Ovary (tissue), 3 donors: ENCODE measurements at regions not wholly inside any gene's neighbourhood (a gene's known extent, or its start where the extent isn't known, plus 50 kb on each side); places are given as distances from the start of the nearest gene placed in this dataset.

Experiments
- CTCF ChIP-seq, 3 donors: fragments of 450-650 bp in 2 of 3; fragments of 200-600 bp in 1 of 3; IDR thresholded peaks; one replicate each; pipeline versions ENCODE4 v1.5.1 to v1.8.0; 2016 to 2022; ENCODE audit warnings: antibody characterized with exemption in 3 of 3, mild to moderate bottlenecking in 1 of 3
- POLR2A ChIP-seq: fragments of 450-650 bp; IDR thresholded peaks from one replicate; pipeline ENCODE4 v1.6.1; 2017; ENCODE audit warnings: antibody characterized with exemption, mild to moderate bottlenecking, moderate library complexity
- donor health status: DM: no; HTN: no; CAD: no.

- TF ChIP-seq POLR2A (no peak), CTCF (IDR thresholded peaks at IDR 0.05) (no peak)
Measured at GRCh38 chr2:7950035-7950612, 731.7 kb upstream of the ID2 start.
